Colonic mucosa (tissue), 4 donors: ENCODE measurements at regions not wholly inside any gene's neighbourhood (a gene's known extent, or its start where the extent isn't known, plus 50 kb on each side); places are given as distances from the start of the nearest gene placed in this dataset.

Experiments
- DNase-seq: peaks from one replicate; pipeline ENCODE4 v3.0.0-alpha.2; 2020
- H3K27ac ChIP-seq: fragments of 200-600 bp; one replicate; pipeline ENCODE4 v1.8.0; 2021
- H3K27me3 ChIP-seq: fragments of 200-600 bp; one replicate; pipeline ENCODE4 v1.8.0; 2021
- H3K36me3 ChIP-seq: fragments of 200-600 bp; one replicate; pipeline ENCODE4 v1.8.0; 2021
- H3K4me1 ChIP-seq: fragments of 200-600 bp; one replicate; pipeline ENCODE4 v1.8.0; 2021; ENCODE audit warnings: mild to moderate bottlenecking
- H3K4me3 ChIP-seq: fragments of 200-600 bp; one replicate; pipeline ENCODE4 v1.8.0; 2021
- H3K9ac ChIP-seq, 2 donors: one replicate each; pipeline ENCODE4 v1.7.0; 2013; ENCODE audit warnings: control low read depth in 2 of 2, low read depth in 2 of 2, low read length in 2 of 2
- H3K9me3 ChIP-seq: fragments of 200-600 bp; one replicate; pipeline ENCODE4 v1.8.0; 2021
- intact Hi-C: fragments of 100-400 bp; cut with DNase I; formaldehyde crosslinking; loops from one replicate; pipeline ENCODE4 v1.14.1; 2022
- TF ChIP-seq, protein P1 (sequence below): fragments of 200-600 bp; IDR thresholded peaks from one replicate; pipeline ENCODE4 v1.8.0; 2022; ENCODE audit warnings: antibody characterized with exemption, mild to moderate bottlenecking
- donor health status: healthy.
- donor health status: DM: no; HTN: no; CAD: no.
- donor health status: DM: no; HTN: no; CAD: no.

DNA sequence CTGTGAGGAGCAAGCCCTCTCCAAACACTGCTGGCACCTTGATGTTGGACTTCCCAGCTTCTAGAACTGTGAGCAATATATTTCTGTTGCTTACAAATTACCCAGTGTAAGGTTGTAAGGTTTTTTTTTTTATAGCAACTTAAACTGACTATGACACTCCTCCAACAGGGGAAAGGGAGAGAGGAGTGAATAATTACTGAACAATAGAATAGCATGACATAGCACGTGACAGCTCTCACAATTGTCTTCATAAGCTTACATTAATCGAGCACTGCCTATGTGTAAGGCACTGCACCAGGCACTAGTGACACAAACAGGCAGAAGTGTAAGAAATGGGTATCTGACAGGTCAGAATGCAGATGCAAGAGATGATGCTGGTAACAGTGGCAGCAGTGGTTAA lies 136.9 kb downstream of the FAT3 start:
- Histone ChIP-seq H3K9me3 (no peaks in the 10 kb centered on the region), H3K9ac (no peak overlapping the region), H3K27me3 (no peaks in the 10 kb centered on the region), H3K27ac (no peak overlapping the region), H3K36me3 (no peaks in the 10 kb centered on the region), H3K4me1 (no peaks in the 10 kb centered on the region), H3K4me3 (no peak overlapping the region)
- TF ChIP-seq, protein P1, sequence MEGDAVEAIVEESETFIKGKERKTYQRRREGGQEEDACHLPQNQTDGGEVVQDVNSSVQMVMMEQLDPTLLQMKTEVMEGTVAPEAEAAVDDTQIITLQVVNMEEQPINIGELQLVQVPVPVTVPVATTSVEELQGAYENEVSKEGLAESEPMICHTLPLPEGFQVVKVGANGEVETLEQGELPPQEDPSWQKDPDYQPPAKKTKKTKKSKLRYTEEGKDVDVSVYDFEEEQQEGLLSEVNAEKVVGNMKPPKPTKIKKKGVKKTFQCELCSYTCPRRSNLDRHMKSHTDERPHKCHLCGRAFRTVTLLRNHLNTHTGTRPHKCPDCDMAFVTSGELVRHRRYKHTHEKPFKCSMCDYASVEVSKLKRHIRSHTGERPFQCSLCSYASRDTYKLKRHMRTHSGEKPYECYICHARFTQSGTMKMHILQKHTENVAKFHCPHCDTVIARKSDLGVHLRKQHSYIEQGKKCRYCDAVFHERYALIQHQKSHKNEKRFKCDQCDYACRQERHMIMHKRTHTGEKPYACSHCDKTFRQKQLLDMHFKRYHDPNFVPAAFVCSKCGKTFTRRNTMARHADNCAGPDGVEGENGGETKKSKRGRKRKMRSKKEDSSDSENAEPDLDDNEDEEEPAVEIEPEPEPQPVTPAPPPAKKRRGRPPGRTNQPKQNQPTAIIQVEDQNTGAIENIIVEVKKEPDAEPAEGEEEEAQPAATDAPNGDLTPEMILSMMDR, result no peak
- no peak for DNase-seq
- intact Hi-C loops, result no loop called here

DNA sequence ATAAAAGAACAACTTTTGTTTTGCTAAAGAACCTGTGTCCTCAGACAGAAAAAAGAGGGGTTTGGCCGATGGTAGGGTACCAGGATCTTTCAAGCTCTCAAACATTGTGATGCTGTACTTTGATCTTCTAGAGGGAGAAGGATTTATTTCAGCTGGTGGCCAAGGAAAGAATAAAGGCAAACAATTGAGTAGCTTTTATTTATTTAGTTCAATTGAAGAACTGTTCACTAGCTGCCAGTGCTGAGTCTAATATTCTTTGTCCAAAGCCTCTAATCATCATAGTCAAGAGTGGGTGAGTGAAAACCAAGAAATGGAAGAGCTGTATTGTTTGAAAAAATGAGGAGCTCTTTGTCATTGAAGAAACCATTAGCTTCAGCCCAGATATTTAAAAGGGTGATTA lies 138.4 kb downstream of the FAT3 start:
- no peak overlapping the region for H3K4me3 ChIP-seq
- DNase-seq, result no peak
- intact Hi-C loops, result no loop called here
- TF ChIP-seq, protein P1, result no peak
- no peak overlapping the region for H3K27ac ChIP-seq
- no peak overlapping the region for H3K9ac ChIP-seq
- no peaks in the 10 kb centered on the region for H3K36me3 ChIP-seq
- no peaks in the 10 kb centered on the region for H3K4me1 ChIP-seq
- H3K9me3 ChIP-seq, result no peaks in the 10 kb centered on the region
- no peaks in the 10 kb centered on the region for H3K27me3 ChIP-seq

DNA sequence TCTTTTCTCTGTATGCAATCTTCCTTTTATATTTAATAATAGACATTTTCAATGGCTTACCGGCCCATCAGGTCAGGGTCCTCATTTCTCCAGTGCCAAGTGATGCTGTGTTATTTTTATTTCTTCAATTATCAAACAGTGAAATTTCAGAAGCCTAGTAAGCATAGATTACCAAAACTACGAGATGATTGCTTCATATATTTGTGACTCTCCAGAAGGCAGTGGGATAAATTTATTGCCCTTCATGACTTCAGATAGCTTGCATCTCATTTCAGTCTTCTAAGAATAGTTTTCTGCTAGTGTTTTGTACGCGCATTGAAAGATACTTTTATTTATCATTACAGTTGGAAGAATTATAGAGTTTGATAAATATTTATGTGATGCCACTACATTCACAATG lies 139.6 kb downstream of the FAT3 start:
- intact Hi-C loops, result no loop called here
- Histone ChIP-seq H3K9ac (no peak overlapping the region), H3K4me3 (no peak overlapping the region), H3K27ac (no peak overlapping the region), H3K4me1 (no peaks in the 10 kb centered on the region), H3K27me3 (no peaks in the 10 kb centered on the region), H3K9me3 (no peaks in the 10 kb centered on the region), H3K36me3 (no peaks in the 10 kb centered on the region)
- TF ChIP-seq, protein P1, result no peak
- no peak for DNase-seq

DNA sequence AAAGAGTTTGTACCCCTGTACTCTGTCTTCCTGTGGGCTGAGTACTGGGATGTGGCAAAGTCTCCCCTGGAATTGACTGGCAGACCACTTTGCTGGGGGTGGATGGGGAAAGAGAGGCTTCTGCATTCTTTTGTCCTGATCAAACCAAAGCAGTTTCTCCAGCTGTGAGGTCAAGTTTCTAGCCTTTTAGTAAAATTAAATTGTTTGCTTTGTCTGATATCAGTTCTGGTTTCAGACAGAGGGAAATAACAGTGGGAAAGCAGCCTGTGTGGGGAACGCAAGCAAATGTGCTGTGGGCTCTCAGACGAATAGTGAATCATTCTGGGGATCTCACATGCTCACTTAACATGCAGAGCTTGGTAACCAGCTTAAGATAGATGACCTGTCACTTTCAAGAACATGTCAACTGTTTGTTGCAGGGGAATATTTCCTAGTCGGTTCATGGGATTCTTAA lies 151.6 kb downstream of the FAT3 start:
- DNase-seq, result no peak
- no peaks in the 10 kb centered on the region for H3K9me3 ChIP-seq
- H3K27ac ChIP-seq, result no peak overlapping the region
- no peaks in the 10 kb centered on the region for H3K36me3 ChIP-seq
- no peak overlapping the region for H3K4me3 ChIP-seq
- H3K27me3 ChIP-seq, result no peaks in the 10 kb centered on the region
- no peaks in the 10 kb centered on the region for H3K4me1 ChIP-seq
- no peak overlapping the region for H3K9ac ChIP-seq
- intact Hi-C loops, result no loop called here
- TF ChIP-seq, protein P1, result no peak

DNA sequence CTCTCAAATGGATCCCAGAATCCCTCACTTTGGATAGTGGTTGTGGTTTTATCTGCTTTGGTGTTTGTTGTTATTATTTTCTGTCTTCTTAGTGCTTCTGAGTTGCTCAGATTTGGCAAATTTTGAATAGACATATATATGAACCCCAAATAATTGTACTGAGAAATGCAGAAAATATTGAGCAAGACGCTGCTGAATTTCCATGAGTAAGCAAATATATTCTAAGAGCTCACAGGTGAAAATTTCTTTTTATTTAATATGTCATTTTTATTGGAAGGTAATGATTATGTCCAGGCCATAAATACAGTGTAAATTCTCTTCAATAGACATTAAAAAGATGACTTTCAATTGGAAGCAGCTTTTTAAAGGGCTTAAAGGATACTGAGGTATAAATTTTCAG lies 152.1 kb downstream of the FAT3 start:
- Histone ChIP-seq H3K36me3 (no peaks in the 10 kb centered on the region), H3K27ac (no peak overlapping the region), H3K9me3 (no peaks in the 10 kb centered on the region), H3K4me1 (no peaks in the 10 kb centered on the region), H3K27me3 (no peaks in the 10 kb centered on the region), H3K9ac (no peak overlapping the region), H3K4me3 (no peak overlapping the region)
- TF ChIP-seq, protein P1, result no peak
- DNase-seq, result no peak
- intact Hi-C loops, result no loop called here

DNA sequence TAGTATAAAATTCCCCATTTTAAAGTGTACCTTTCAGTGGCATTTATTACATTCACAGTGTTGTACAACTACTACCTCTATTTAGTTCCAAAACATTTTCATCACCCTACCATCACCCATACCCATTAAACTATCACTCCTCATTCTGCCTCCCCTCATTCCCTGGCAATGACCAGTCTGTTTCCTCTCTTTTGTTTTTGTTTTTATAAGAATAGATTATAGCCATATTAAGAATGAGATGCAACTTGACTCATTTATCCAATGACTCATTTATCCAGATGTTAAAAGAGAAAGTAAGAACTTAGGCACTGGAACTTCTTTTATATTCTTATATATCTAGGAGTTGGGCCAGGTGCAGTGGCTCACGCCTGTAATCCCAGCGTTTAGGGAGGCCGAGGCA lies 156.3 kb downstream of the FAT3 start:
- H3K9ac ChIP-seq, result no peak overlapping the region
- intact Hi-C loops, result no loop called here
- no peaks in the 10 kb centered on the region for H3K27me3 ChIP-seq
- H3K27ac ChIP-seq, result no peak overlapping the region
- TF ChIP-seq, protein P1, result no peak
- H3K4me3 ChIP-seq, result no peak overlapping the region
- H3K9me3 ChIP-seq, result no peaks in the 10 kb centered on the region
- H3K4me1 ChIP-seq, result no peaks in the 10 kb centered on the region
- no peaks in the 10 kb centered on the region for H3K36me3 ChIP-seq
- DNase-seq, result no peak
